A549 (cell line): ENCODE measurements at regions not wholly inside any gene's neighbourhood (a gene's known extent, or its start where the extent isn't known, plus 50 kb on each side); places are given as distances from the start of the nearest gene placed in this dataset.

Source experiments
- ATAC-seq, 2 experiments: fragments of 200-7000 bp in 1 of 2; fragments of >200 bp in 1 of 2; cut with Nextera tagmentation in 1 of 2; cut with Tn5 transposase in 1 of 2; 3 replicates each; pipeline versions ENCODE4 v1.8.0 to v1.9.1; 2018 to 2020; ENCODE audit warnings: mild to moderate bottlenecking in 1 of 2, moderate library complexity in 1 of 2
- CTCF ChIA-PET: fragments of 300-600 bp; sonication (Branson Sonifier 250); formaldehyde crosslinking; extraction: SDS; loops from one replicate; lab custom pipeline; 2021; ENCODE audit warnings: antibody characterized with exemption, inconsistent platforms; lab: Yijun Ruan, JAX
- POLR2A ChIA-PET: fragments of 350-600 bp; formaldehyde crosslinking; extraction: SDS; loops from one replicate; lab custom pipeline; 2021; ENCODE audit warnings: antibody characterized with exemption, inconsistent platforms; lab: Yijun Ruan, JAX
- DNase-seq, 2 experiments: peaks; one replicate each; pipeline versions ENCODE4 v3.0.0 to v3.0.0-alpha.2; 2011 to 2016; ENCODE audit warnings: low read depth in 1 of 2, low spot score in 1 of 2
- FAIRE-seq: peaks from 2 replicates; lab custom pipeline; 2011; peaks lifted over from hg19 to GRCh38; lab: Jason Lieb, UNC
- H3K27ac ChIP-seq, 2 experiments: fragments of >200 bp; sonication (Bioruptor Twin); formaldehyde crosslinking; 3 replicates each; pipeline ENCODE4 v1.5.1; 2016 to 2017
- H3K4me1 ChIP-seq: fragments of >200 bp; sonication (Bioruptor Twin); formaldehyde crosslinking; 3 replicates; pipeline ENCODE4 v1.6.1; 2016
- H3K4me2 ChIP-seq: fragments of >200 bp; sonication (Bioruptor Twin); formaldehyde crosslinking; 3 replicates; pipeline ENCODE4 v1.6.1; 2016
- H3K4me3 ChIP-seq: fragments of >200 bp; sonication (Bioruptor Twin); formaldehyde crosslinking; 3 replicates; pipeline ENCODE4 v1.5.1; 2016
- H3K9me3 ChIP-seq: fragments of >200 bp; sonication (Bioruptor Twin); formaldehyde crosslinking; 3 replicates; pipeline ENCODE4 v1.6.1; 2016
- CHD2 ChIP-seq: fragments of 150-350 bp; IDR thresholded peaks from 2 replicates; pipeline ENCODE4 v1.6.1; 2014; ENCODE audit warnings: low read length; ENCODE audit not compliant: partially characterized antibody
- CHD4 ChIP-seq: fragments of 200-600 bp; sonication (generic); IDR thresholded peaks from 2 replicates; pipeline ENCODE4 v1.6.1; 2016; ENCODE audit warnings: antibody characterized with exemption, mild to moderate bottlenecking, borderline replicate concordance
- ELK1 ChIP-seq: fragments of 150-350 bp; IDR thresholded peaks from 2 replicates; pipeline ENCODE4 v1.6.1; 2014; ENCODE audit warnings: low read depth, mild to moderate bottlenecking, low read length
- FOSL2 ChIP-seq, 2 experiments: fragments of 450-650 bp in 1 of 2; fragments of >200 bp in 1 of 2; sonication (Bioruptor Twin) in 1 of 2; formaldehyde crosslinking; IDR thresholded peaks; 2 replicates each; pipeline versions ENCODE4 v1.5.0 to v1.6.1; 2016 to 2020; ENCODE audit warnings: mild to moderate bottlenecking in 1 of 2, moderate library complexity in 1 of 2
- HDAC2 ChIP-seq: fragments of 200-600 bp; sonication (generic); IDR thresholded peaks from 2 replicates; pipeline ENCODE4 v1.6.1; 2016
- HOXA7 ChIP-seq: fragments of 250-450 bp; sonication (Bioruptor Pico); IDR thresholded peaks from 2 replicates; pipeline ENCODE4 v1.5.0; 2020; ENCODE audit warnings: mild to moderate bottlenecking, moderate library complexity
- HOXB13 ChIP-seq: fragments of 250-450 bp; sonication (Bioruptor Pico); IDR thresholded peaks from 2 replicates; pipeline ENCODE4 v1.5.0; 2020; ENCODE audit warnings: low read depth, mild to moderate bottlenecking, moderate library complexity
- HOXB5 ChIP-seq: fragments of 250-450 bp; sonication (Bioruptor Pico); IDR thresholded peaks from 2 replicates; pipeline ENCODE4 v1.5.0; 2020; ENCODE audit warnings: mild to moderate bottlenecking, moderate library complexity
- JUN ChIP-seq, 2 experiments: fragments of >200 bp; sonication (Bioruptor Twin); formaldehyde crosslinking; IDR thresholded peaks; 2 replicates in 1 of 2; 3 replicates in 1 of 2; pipeline ENCODE4 v1.6.1; 2016 to 2017
- JUNB ChIP-seq: fragments of >200 bp; sonication (Bioruptor Twin); formaldehyde crosslinking; IDR thresholded peaks from 2 replicates; pipeline ENCODE4 v1.6.1; 2016
- KDM1A ChIP-seq: fragments of 200-600 bp; sonication (generic); IDR thresholded peaks from 2 replicates; pipeline ENCODE4 v1.6.1; 2016; ENCODE audit warnings: low read depth, mild to moderate bottlenecking
- MAFK ChIP-seq: fragments of 450-650 bp; IDR thresholded peaks from 2 replicates; pipeline ENCODE4 v1.6.1; 2014; ENCODE audit not compliant: partially characterized antibody
- MYC ChIP-seq: IDR thresholded peaks from 2 replicates; pipeline ENCODE4 v1.6.1; 2012; ENCODE audit warnings: mild to moderate bottlenecking, inconsistent platforms, low read length, improper control_type of control experiment, borderline replicate concordance
- NFE2L2 ChIP-seq: fragments of 150-350 bp; conservative IDR thresholded peaks from 2 replicates; pipeline ENCODE4 v1.6.1; 2014; ENCODE audit warnings: low read length
- NPAS2 ChIP-seq: fragments of 250-450 bp; sonication (Bioruptor Pico); IDR thresholded peaks from 2 replicates; pipeline ENCODE4 v1.8.0; 2022; ENCODE audit warnings: mild to moderate bottlenecking, moderate library complexity, borderline replicate concordance
- NR3C1 ChIP-seq: fragments of >200 bp; sonication (Bioruptor Twin); formaldehyde crosslinking; IDR thresholded peaks from 3 replicates; pipeline ENCODE4 v1.6.1; 2017
- PHF8 ChIP-seq: fragments of 200-600 bp; sonication (generic); IDR thresholded peaks from 2 replicates; pipeline ENCODE4 v1.6.1; 2016; ENCODE audit warnings: low read depth, mild to moderate bottlenecking, antibody characterized with exemption, moderate library complexity, borderline replicate concordance
- POLR2A ChIP-seq: IDR thresholded peaks from 2 replicates; pipeline ENCODE4 v1.6.1; 2012; ENCODE audit warnings: mild to moderate bottlenecking, low read length
- POLR2AphosphoS2 ChIP-seq: conservative IDR thresholded peaks from 2 replicates; pipeline ENCODE4 v1.6.1; 2012; ENCODE audit warnings: low read length, improper control_type of control experiment, inconsistent platforms
- RCOR1 ChIP-seq: fragments of 150-350 bp; IDR thresholded peaks from 2 replicates; pipeline ENCODE4 v1.6.1; 2014; ENCODE audit warnings: antibody characterized with exemption, low read length, low read depth
- REST ChIP-seq: fragments of 200-600 bp; sonication (generic); IDR thresholded peaks from 2 replicates; pipeline ENCODE4 v1.6.1; 2016; ENCODE audit warnings: antibody characterized with exemption, mild to moderate bottlenecking, moderate library complexity
- RNF2 ChIP-seq: fragments of 200-600 bp; sonication (generic); IDR thresholded peaks from 2 replicates; pipeline ENCODE4 v1.6.1; 2016; ENCODE audit warnings: low read depth, mild to moderate bottlenecking, antibody characterized with exemption, moderate library complexity, borderline replicate concordance
- SREBF2 ChIP-seq: fragments of 450-650 bp; IDR thresholded peaks from 2 replicates; pipeline ENCODE4 v1.6.1; 2014; ENCODE audit warnings: mild to moderate bottlenecking, moderate library complexity
- USF2 ChIP-seq: fragments of 450-650 bp; IDR thresholded peaks from 2 replicates; pipeline ENCODE4 v1.6.1; 2014; ENCODE audit warnings: antibody characterized with exemption
- ZFP36 ChIP-seq: fragments of 450-650 bp; IDR thresholded peaks from 2 replicates; pipeline ENCODE4 v1.6.1; 2014; ENCODE audit warnings: borderline replicate concordance; ENCODE audit not compliant: partially characterized antibody
- WGBS: methylation state at CpG from one replicate; pipeline ENCODE4 v1.1.6; 2017; ENCODE audit errors: missing lambda C conversion rate; 5-methylcytosine and 5-hydroxymethylcytosine counted together

- no peak overlapping the region for H3K4me3 ChIP-seq
- POLR2A ChIA-PET: no interaction called here
- DNase-seq (no peak), FAIRE-seq (no peak)
- H3K4me2 ChIP-seq: no peak overlapping the region
- CTCF ChIA-PET: no interaction called here
- 0 out of 3 replicates have a peak, but pooled peaks cover 5% of the 10 kb centered on the region for H3K4me1 ChIP-seq
- 71% methylated on average over 12 of the region's 12 CpGs for WGBS
- H3K9me3 ChIP-seq: peaks cover 21% of the 10 kb centered on the region
- TF ChIP-seq POLR2AphosphoS2 (no peak), USF2 (no peak), NFE2L2 (no peak), RCOR1 (no peak), MAFK (no peak), NPAS2 (CRISPR knock-in tag) (no peak), HOXA7 (CRISPR knock-in tag) (no peak), CHD4 (no peak), KDM1A (no peak), NR3C1 (no peak), HOXB5 (no peak), HOXB13 (CRISPR knock-in tag) (no peak), RNF2 (no peak)
- TF ChIP-seq, all 56 proteins: peak for 0
- ATAC-seq: no peak
- H3K27ac ChIP-seq: no peak overlapping the region
These were observed 60.8 kb upstream of the NPTX2 start for GRCh38 chr7:98556288-98556687.

GRCh38 chr7:98555403-98555802 lies 61.7 kb upstream of the NPTX2 start:
- DNase-seq (no peak), ATAC-seq (peak; percentile 25 to 56; a peak in 2 of 6 replicates), FAIRE-seq (no peak)
- ChIA-PET CTCF (no interaction called here), POLR2A (no interaction called here)
- Histone ChIP-seq H3K9me3 (peaks cover 21% of the 10 kb centered on the region), H3K27ac (no peak overlapping the region), H3K4me1 (0 out of 3 replicates have a peak, but pooled peaks cover 5% of the 10 kb centered on the region), H3K4me3 (no peak overlapping the region), H3K4me2 (peak overlapping the region; percentile 33; the same call in 1 of the 3 replicates)
- TF ChIP-seq REST (no peak), FOSL2 (IDR thresholded peaks at IDR 0.05) (no peak), FOSL2 (CRISPR knock-in tag; IDR thresholded peaks at IDR 0.05) (peak; percentile 12; the same call in 1 of the 2 replicates)
- WGBS: 40% methylated on average over 3 of the region's 3 CpGs

- FAIRE-seq (no peak), DNase-seq (no peak), ATAC-seq (no peak)
- 41% methylated on average over 7 of the region's 7 CpGs for WGBS
- Histone ChIP-seq H3K27ac (no peak overlapping the region), H3K4me2 (no peak overlapping the region), H3K4me3 (no peak overlapping the region), H3K4me1 (0 out of 3 replicates have a peak, but pooled peaks cover 5% of the 10 kb centered on the region), H3K9me3 (peaks cover 17% of the 10 kb centered on the region)
- POLR2A ChIA-PET: interaction anchor here (0.8 kb wide), 1 partner anchor 78 kb away, joined by 4 read pairs; no protein-coding TSS in a partner anchor
- CTCF ChIA-PET: interaction anchor here (0.9 kb wide), 1 partner anchor 10 kb away, joined by 3 read pairs; no protein-coding TSS in a partner anchor
- no peak for TF ChIP-seq RCOR1
- TF ChIP-seq POLR2A: no peak
- TF ChIP-seq JUN (IDR thresholded peaks at IDR 0.05): no peak
- no peak for TF ChIP-seq MYC
- no peak for TF ChIP-seq PHF8
- no peak for TF ChIP-seq FOSL2 (IDR thresholded peaks at IDR 0.05)
- TF ChIP-seq FOSL2 (CRISPR knock-in tag; IDR thresholded peaks at IDR 0.05): no peak
- TF ChIP-seq ELK1: no peak
- no peak for TF ChIP-seq SREBF2
- no peak for TF ChIP-seq CHD2
- TF ChIP-seq NFE2L2: no peak
- TF ChIP-seq USF2: no peak
- TF ChIP-seq JUNB: no peak
- no peak for TF ChIP-seq ZFP36
- TF ChIP-seq NPAS2 (CRISPR knock-in tag): no peak
- no peak for TF ChIP-seq NR3C1
- no peak for TF ChIP-seq HDAC2
These were observed 63.4 kb upstream of the NPTX2 start for GRCh38 chr7:98553666-98554065.
